ENCODE measurements at regions not wholly inside any gene's neighbourhood (a gene's known extent, or its start where the extent isn't known, plus 50 kb on each side); places are given as distances from the start of the nearest gene placed in this dataset.
"Not testable (repeated sequence)": the region's sequence is repeated elsewhere in the genome, so short reads cannot be mapped to it uniquely, and the experiment has no call there.

DNA sequence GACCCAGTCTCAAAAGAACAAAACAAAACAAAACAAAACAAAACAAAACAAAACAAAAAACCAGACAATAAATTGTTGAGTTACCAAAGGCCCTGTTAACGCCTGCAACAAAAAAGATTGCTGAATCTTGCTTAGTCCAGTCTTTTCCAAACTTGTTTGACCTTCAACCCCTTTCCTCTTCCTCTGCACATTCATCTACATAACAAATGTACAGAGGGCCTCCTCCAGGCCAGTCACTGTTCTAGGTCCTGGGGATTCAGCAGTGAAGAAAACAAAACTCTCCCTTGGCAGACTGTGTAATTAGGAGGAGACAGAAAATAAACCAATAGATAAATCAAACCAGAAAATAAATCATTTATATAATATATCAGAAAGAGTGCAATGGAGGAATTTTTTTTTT lies 294.0 kb upstream of the ADGRL2 start:
- Mint-ChIP-seq H3K36me3 (ENCODE audit: low read depth) (no peaks in the 10 kb centered on the region), H3K4me3 (no peak overlapping the region), H3K4me1 (peaks cover 42% of the 10 kb centered on the region), H3K27me3 (ENCODE audit: low read depth) (no peaks in the 10 kb centered on the region), H3K27ac (ENCODE audit: unreplicated experiment) (no peak overlapping the region), H3K9me3 (peaks cover 3% of the 10 kb centered on the region)
- no peak for DNase-seq (ENCODE audit: low read depth, low spot score)
- no peak for TF ChIP-seq CTCF (conservative IDR thresholded peaks at IDR 0.05)

- Mint-ChIP-seq H3K27me3 (ENCODE audit: low read depth) (no peaks in the 10 kb centered on the region), H3K4me1 (peaks cover 42% of the 10 kb centered on the region), H3K36me3 (ENCODE audit: low read depth) (no peaks in the 10 kb centered on the region), H3K4me3 (no peak overlapping the region), H3K9me3 (peaks cover 3% of the 10 kb centered on the region), H3K27ac (ENCODE audit: unreplicated experiment) (no peak overlapping the region)
- no peak for DNase-seq (ENCODE audit: low read depth, low spot score)
- no peak for TF ChIP-seq CTCF (conservative IDR thresholded peaks at IDR 0.05)
Measured at GRCh38 chr1:81505831-81506230, 294.9 kb upstream of the ADGRL2 start.

DNA sequence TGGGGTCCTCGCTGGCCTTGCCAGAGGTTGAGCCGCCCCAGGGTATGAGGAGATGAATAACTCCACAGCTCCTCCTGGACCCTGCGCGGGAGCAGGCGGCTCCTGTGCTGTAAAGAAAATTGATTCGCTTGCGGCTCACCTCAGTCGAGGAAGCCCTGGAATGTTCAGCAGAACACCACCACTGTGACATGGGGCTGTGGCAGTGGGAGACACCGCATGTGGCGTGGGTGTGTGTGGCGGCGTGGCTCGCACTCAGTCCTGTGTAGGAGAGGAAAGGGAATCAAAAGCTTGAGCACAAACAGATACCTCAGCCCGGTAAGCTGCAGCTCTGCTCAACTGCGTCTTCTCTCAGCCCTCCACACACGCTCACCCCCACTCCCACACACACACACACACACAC lies 295.9 kb upstream of the ADGRL2 start:
- H3K27me3 Mint-ChIP-seq (ENCODE audit: low read depth); DNase-seq (ENCODE audit: low read depth, low spot score); H3K4me3 Mint-ChIP-seq; H3K36me3 Mint-ChIP-seq (ENCODE audit: low read depth); H3K27ac Mint-ChIP-seq (ENCODE audit: unreplicated experiment); H3K9me3 Mint-ChIP-seq: not testable (repeated sequence)
- peaks cover 34% of the 10 kb centered on the region for H3K4me1 Mint-ChIP-seq

- Mint-ChIP-seq H3K27ac (ENCODE audit: unreplicated experiment) (peak overlapping the region; percentile 6), H3K4me1 (peaks cover 30% of the 10 kb centered on the region)
- not testable (repeated sequence) for H3K27me3 Mint-ChIP-seq (ENCODE audit: low read depth); DNase-seq (ENCODE audit: low read depth, low spot score); H3K4me3 Mint-ChIP-seq; H3K36me3 Mint-ChIP-seq (ENCODE audit: low read depth); H3K9me3 Mint-ChIP-seq
Measured at GRCh38 chr1:81502705-81503104, 298.0 kb upstream of the ADGRL2 start.

DNA sequence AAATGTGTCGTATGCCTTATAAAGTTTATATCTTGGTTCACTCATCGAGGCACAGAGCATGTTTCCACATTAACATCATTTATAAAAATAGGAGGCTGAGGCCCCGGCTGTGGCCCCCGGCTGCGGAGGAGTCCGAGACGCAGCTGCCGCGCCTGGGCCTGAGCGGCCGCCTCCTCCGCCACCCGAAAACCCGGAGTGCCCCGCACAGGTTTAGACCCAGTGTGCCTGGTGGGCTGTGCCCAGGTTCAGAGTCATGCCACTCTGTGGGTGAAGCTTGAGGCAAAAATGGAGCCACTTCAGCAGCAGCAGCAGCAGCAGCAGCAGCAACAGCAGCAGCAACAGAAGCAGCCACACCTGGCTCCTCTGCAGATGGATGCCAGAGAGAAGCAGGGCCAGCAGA lies 299.2 kb upstream of the ADGRL2 start:
- H3K36me3 Mint-ChIP-seq (ENCODE audit: low read depth); DNase-seq (ENCODE audit: low read depth, low spot score); H3K9me3 Mint-ChIP-seq; H3K4me3 Mint-ChIP-seq; H3K27me3 Mint-ChIP-seq (ENCODE audit: low read depth); H3K27ac Mint-ChIP-seq (ENCODE audit: unreplicated experiment): not testable (repeated sequence)
- H3K4me1 Mint-ChIP-seq: peaks cover 32% of the 10 kb centered on the region

GRCh38 chr1:81499487-81499886 lies 301.2 kb upstream of the ADGRL2 start:
- Mint-ChIP-seq H3K4me1 (peaks cover 44% of the 10 kb centered on the region), H3K36me3 (ENCODE audit: low read depth) (no peaks in the 10 kb centered on the region), H3K27ac (ENCODE audit: unreplicated experiment) (no peak overlapping the region), H3K4me3 (no peak overlapping the region), H3K9me3 (no peaks in the 10 kb centered on the region), H3K27me3 (ENCODE audit: low read depth) (no peaks in the 10 kb centered on the region)
- no peak for DNase-seq (ENCODE audit: low read depth, low spot score)
- no peak for TF ChIP-seq CTCF (conservative IDR thresholded peaks at IDR 0.05)

DNA sequence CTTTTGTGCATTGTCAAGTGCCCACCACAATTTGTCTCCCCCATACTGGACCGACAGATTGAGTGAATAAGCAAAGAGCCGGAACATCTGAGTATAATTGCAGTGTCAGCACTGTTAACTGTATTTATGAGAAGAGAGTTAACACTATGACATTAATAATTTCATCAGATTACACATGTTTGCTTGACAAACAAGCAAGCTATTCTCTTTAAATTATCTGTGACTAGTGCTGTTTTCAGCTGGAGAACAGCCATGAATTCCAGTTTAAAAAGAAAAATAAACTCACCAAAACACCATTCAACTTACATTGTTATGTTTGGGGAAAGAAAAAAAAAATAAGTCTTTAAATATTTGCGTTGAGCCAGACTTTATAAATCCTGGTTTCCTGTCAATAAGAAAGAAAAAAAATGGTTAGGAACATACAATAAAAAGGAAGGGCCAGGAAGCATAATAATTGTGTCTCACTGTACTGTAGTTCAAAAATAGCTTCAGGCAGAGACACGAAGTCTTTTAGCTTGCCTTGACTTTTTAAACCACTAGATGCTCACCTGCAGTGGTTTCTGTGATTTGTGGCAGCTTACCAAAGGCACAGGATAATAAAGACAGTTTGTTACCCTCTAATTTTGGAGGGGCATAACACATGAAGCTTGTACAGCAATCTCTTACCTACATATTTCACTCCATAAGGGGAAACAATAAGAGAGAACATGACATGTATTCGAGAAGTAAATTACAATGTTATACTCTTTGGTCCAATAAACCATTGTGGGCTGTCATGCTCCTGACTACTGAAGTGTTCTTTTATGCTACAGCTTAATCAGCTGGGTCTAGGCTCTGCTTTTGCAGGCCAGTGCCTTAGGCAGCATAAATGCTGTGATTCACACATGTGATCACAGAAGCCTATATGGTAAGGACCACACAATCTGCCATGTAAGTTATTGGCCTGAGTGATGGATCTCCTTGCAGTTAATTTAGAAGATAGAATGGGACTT lies 302.0 kb upstream of the ADGRL2 start:
- no peak for TF ChIP-seq CTCF (conservative IDR thresholded peaks at IDR 0.05)
- no peaks in the 10 kb centered on the region for H3K27me3 Mint-ChIP-seq (ENCODE audit: low read depth)
- H3K9me3 Mint-ChIP-seq: no peaks in the 10 kb centered on the region
- peaks cover 50% of the 10 kb centered on the region for H3K4me1 Mint-ChIP-seq
- H3K36me3 Mint-ChIP-seq (ENCODE audit: low read depth): no peaks in the 10 kb centered on the region
- no peak for DNase-seq (ENCODE audit: low read depth, low spot score)
- H3K4me3 Mint-ChIP-seq: no peak overlapping the region
- H3K27ac Mint-ChIP-seq (ENCODE audit: unreplicated experiment): peak overlapping the region; percentile 9
